Activated T-cell treated with anti-CD3 and anti-CD28 coated beads, Interleukin-2, amount 50 U/mL, for 4 hours (primary cell): ENCODE measurements at regions not wholly inside any gene's neighbourhood (a gene's known extent, or its start where the extent isn't known, plus 50 kb on each side); places are given as distances from the start of the nearest gene placed in this dataset.

Source experiments
- ATAC-seq, 2 donors: fragments of 200-7000 bp; cut with Tn5 transposase; one replicate each; pipeline ENCODE4 v1.10.0; 2021
- DNase-seq: peaks from one replicate; pipeline ENCODE4 v3.0.0-alpha.2; 2020
- H3K27me3 Mint-ChIP-seq: one replicate; pipeline ENCODE4 v1.8.0; 2021; ENCODE audit warnings: low read depth, mixed read lengths
- H3K36me3 Mint-ChIP-seq: one replicate; pipeline ENCODE4 v1.8.0; 2022; ENCODE audit warnings: mixed read lengths; ENCODE audit not compliant: insufficient read depth
- H3K4me1 Mint-ChIP-seq: one replicate; pipeline ENCODE4 v1.8.0; 2021; ENCODE audit warnings: low read depth, mixed read lengths
- H3K4me3 Mint-ChIP-seq: one replicate; pipeline ENCODE4 v1.8.0; 2021; ENCODE audit warnings: mild to moderate bottlenecking, moderate library complexity, mixed read lengths
- H3K9me3 Mint-ChIP-seq: one replicate; pipeline ENCODE4 v1.8.0; 2021; ENCODE audit warnings: mixed read lengths

GRCh38 chr2:39506215-39506614 is 69.1 kb upstream of the MAP4K3 start:
- DNase-seq (no peak), ATAC-seq (no peak)
- no peaks in the 10 kb centered on the region for H3K4me1 Mint-ChIP-seq
- H3K36me3 Mint-ChIP-seq = no peaks in the 10 kb centered on the region
- peaks cover 5% of the 10 kb centered on the region for H3K27me3 Mint-ChIP-seq
- H3K4me3 Mint-ChIP-seq = no peak overlapping the region
- H3K9me3 Mint-ChIP-seq = no peaks in the 10 kb centered on the region

- Mint-ChIP-seq H3K36me3 (no peaks in the 10 kb centered on the region), H3K4me1 (peaks cover 16% of the 10 kb centered on the region), H3K4me3 (no peak overlapping the region), H3K9me3 (no peaks in the 10 kb centered on the region), H3K27me3 (peaks cover 4% of the 10 kb centered on the region)
- DNase-seq = no peak
- ATAC-seq = no peak
Observed at GRCh38 chr2:39508198-39508597, 71.1 kb upstream of the MAP4K3 start.

- no peak overlapping the region for H3K4me3 Mint-ChIP-seq
- DNase-seq (no peak), ATAC-seq (no peak)
- no peaks in the 10 kb centered on the region for H3K27me3 Mint-ChIP-seq
- no peaks in the 10 kb centered on the region for H3K36me3 Mint-ChIP-seq
- peaks cover 29% of the 10 kb centered on the region for H3K4me1 Mint-ChIP-seq
- H3K9me3 Mint-ChIP-seq = no peaks in the 10 kb centered on the region
Observed at GRCh38 chr2:39510140-39510539, 73.1 kb upstream of the MAP4K3 start.

GRCh38 chr2:39511219-39511604 is 74.1 kb upstream of the MAP4K3 start:
- no peak for ATAC-seq
- no peak for DNase-seq
- Mint-ChIP-seq H3K36me3 (no peaks in the 10 kb centered on the region), H3K27me3 (no peaks in the 10 kb centered on the region), H3K4me1 (peaks cover 32% of the 10 kb centered on the region), H3K9me3 (no peaks in the 10 kb centered on the region), H3K4me3 (no peak overlapping the region)

GRCh38 chr2:39511605-39512433 is 74.7 kb upstream of the MAP4K3 start:
- ATAC-seq = peak; percentile 8 to 9
- no peak overlapping the region for H3K4me3 Mint-ChIP-seq
- no peaks in the 10 kb centered on the region for H3K9me3 Mint-ChIP-seq

GRCh38 chr2:39512434-39512935 is 75.4 kb upstream of the MAP4K3 start:
- Mint-ChIP-seq H3K4me3 (no peak overlapping the region), H3K4me1 (peaks cover 32% of the 10 kb centered on the region), H3K27me3 (no peaks in the 10 kb centered on the region), H3K9me3 (no peaks in the 10 kb centered on the region), H3K36me3 (no peaks in the 10 kb centered on the region)
- ATAC-seq = peak; percentile 66 to 74
- DNase-seq = no peak

More at GRCh38 chr2:39511605-39512433, 74.7 kb upstream of the MAP4K3 start:
- Mint-ChIP-seq H3K27me3 (no peaks in the 10 kb centered on the region), H3K4me1 (peaks cover 32% of the 10 kb centered on the region), H3K36me3 (no peaks in the 10 kb centered on the region)
- DNase-seq = no peak

- peak overlapping the region; percentile 57 for H3K4me3 Mint-ChIP-seq
- no peak for DNase-seq
- ATAC-seq = no peak
- no peaks in the 10 kb centered on the region for H3K9me3 Mint-ChIP-seq
- H3K36me3 Mint-ChIP-seq = no peaks in the 10 kb centered on the region
- no peaks in the 10 kb centered on the region for H3K27me3 Mint-ChIP-seq
- peaks cover 32% of the 10 kb centered on the region for H3K4me1 Mint-ChIP-seq
Observed at GRCh38 chr2:39512941-39513340, 75.9 kb upstream of the MAP4K3 start.

- ATAC-seq (peak; percentile 76), DNase-seq (peak; percentile 15)
- H3K36me3 Mint-ChIP-seq = no peaks in the 10 kb centered on the region
- no peaks in the 10 kb centered on the region for H3K27me3 Mint-ChIP-seq
- peak overlapping the region; percentile 57 for H3K4me3 Mint-ChIP-seq
- peaks cover 32% of the 10 kb centered on the region for H3K4me1 Mint-ChIP-seq
- no peaks in the 10 kb centered on the region for H3K9me3 Mint-ChIP-seq
Observed at GRCh38 chr2:39513641-39514094, 76.6 kb upstream of the MAP4K3 start.

GRCh38 chr2:39514825-39515224 is 77.7 kb upstream of the MAP4K3 start:
- peaks cover 32% of the 10 kb centered on the region for H3K4me1 Mint-ChIP-seq
- DNase-seq = no peak
- no peaks in the 10 kb centered on the region for H3K36me3 Mint-ChIP-seq
- no peak for ATAC-seq
- no peaks in the 10 kb centered on the region for H3K27me3 Mint-ChIP-seq
- no peak overlapping the region for H3K4me3 Mint-ChIP-seq
- no peaks in the 10 kb centered on the region for H3K9me3 Mint-ChIP-seq

GRCh38 chr2:39515273-39515896 is 78.3 kb upstream of the MAP4K3 start:
- DNase-seq (no peak), ATAC-seq (no peak)
- Mint-ChIP-seq H3K27me3 (no peaks in the 10 kb centered on the region), H3K4me3 (no peak overlapping the region), H3K36me3 (no peaks in the 10 kb centered on the region), H3K9me3 (no peaks in the 10 kb centered on the region), H3K4me1 (peaks cover 32% of the 10 kb centered on the region)

- no peaks in the 10 kb centered on the region for H3K36me3 Mint-ChIP-seq
- H3K9me3 Mint-ChIP-seq = peaks cover under 1% of the 10 kb centered on the region
- no peaks in the 10 kb centered on the region for H3K27me3 Mint-ChIP-seq
- no peak for DNase-seq
- ATAC-seq = no peak
- no peak overlapping the region for H3K4me3 Mint-ChIP-seq
- H3K4me1 Mint-ChIP-seq = peaks cover 32% of the 10 kb centered on the region
Observed at GRCh38 chr2:39515897-39516346, 78.8 kb upstream of the MAP4K3 start.

- no peaks in the 10 kb centered on the region for H3K27me3 Mint-ChIP-seq
- peaks cover 32% of the 10 kb centered on the region for H3K4me1 Mint-ChIP-seq
- DNase-seq (no peak), ATAC-seq (no peak)
- no peak overlapping the region for H3K4me3 Mint-ChIP-seq
- H3K36me3 Mint-ChIP-seq = no peaks in the 10 kb centered on the region
- peaks cover 6% of the 10 kb centered on the region for H3K9me3 Mint-ChIP-seq
Observed at GRCh38 chr2:39516347-39517101, 79.4 kb upstream of the MAP4K3 start.

GRCh38 chr2:39517102-39517436 is 80.0 kb upstream of the MAP4K3 start:
- ATAC-seq (no peak), DNase-seq (no peak)
- no peaks in the 10 kb centered on the region for H3K36me3 Mint-ChIP-seq
- no peak overlapping the region for H3K4me3 Mint-ChIP-seq
- H3K4me1 Mint-ChIP-seq = peaks cover 27% of the 10 kb centered on the region
- no peaks in the 10 kb centered on the region for H3K27me3 Mint-ChIP-seq
- peaks cover 6% of the 10 kb centered on the region for H3K9me3 Mint-ChIP-seq

GRCh38 chr2:39517622-39518021 is 80.5 kb upstream of the MAP4K3 start:
- peaks cover 11% of the 10 kb centered on the region for H3K9me3 Mint-ChIP-seq
- H3K36me3 Mint-ChIP-seq = no peaks in the 10 kb centered on the region
- no peak overlapping the region for H3K4me3 Mint-ChIP-seq
- H3K4me1 Mint-ChIP-seq = peaks cover 21% of the 10 kb centered on the region
- H3K27me3 Mint-ChIP-seq = no peaks in the 10 kb centered on the region
- ATAC-seq = no peak
- DNase-seq = no peak
